ENCODE measurements at regions not wholly inside any gene's neighbourhood (a gene's known extent, or its start where the extent isn't known, plus 50 kb on each side); places are given as distances from the start of the nearest gene placed in this dataset.
"Not testable (repeated sequence)": the region's sequence is repeated elsewhere in the genome, so short reads cannot be mapped to it uniquely, and the experiment has no call there.

DNA sequence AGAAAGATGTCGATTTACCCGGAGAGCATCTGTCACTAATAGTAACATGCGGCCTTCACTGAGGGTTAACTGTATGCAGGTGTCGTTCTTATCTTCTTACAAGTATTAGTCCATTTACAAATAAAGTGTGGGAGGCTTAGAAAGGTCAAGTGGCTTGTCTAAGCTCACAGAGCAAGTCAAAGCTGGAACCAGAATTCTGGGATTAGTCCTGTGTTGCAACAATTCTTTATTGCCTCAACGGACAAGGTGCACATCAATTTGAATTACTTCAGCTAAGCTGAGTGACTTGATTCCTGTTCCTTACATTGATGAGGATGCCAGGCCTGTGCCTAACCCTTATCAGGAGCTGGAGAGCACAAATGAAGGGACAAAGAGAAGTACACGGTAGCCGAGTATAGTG, 1193.6 kb downstream of the UQCRFS1 start:
- no peak for DNase-seq (ENCODE audit: low spot score)

DNA sequence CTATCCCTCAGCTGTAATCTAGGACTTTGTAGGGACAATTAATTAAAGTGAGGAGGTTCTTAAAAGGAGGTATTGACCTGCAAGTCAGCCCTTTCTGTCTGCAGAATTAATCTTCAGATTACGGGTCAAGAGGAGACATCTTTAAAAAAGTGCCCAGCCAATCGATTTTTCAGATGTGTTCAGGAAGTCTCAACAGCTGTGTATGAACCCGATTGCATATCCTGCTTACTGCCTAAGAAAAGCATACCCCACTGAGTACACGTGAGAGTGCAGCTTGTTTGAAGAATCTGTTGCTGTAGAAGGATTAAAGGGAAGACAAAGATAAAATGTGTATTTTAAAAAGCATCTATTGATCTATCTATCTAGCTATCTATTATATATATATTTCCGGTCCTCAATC, 1194.5 kb downstream of the UQCRFS1 start:
- DNase-seq (ENCODE audit: low spot score) = no peak

DNA sequence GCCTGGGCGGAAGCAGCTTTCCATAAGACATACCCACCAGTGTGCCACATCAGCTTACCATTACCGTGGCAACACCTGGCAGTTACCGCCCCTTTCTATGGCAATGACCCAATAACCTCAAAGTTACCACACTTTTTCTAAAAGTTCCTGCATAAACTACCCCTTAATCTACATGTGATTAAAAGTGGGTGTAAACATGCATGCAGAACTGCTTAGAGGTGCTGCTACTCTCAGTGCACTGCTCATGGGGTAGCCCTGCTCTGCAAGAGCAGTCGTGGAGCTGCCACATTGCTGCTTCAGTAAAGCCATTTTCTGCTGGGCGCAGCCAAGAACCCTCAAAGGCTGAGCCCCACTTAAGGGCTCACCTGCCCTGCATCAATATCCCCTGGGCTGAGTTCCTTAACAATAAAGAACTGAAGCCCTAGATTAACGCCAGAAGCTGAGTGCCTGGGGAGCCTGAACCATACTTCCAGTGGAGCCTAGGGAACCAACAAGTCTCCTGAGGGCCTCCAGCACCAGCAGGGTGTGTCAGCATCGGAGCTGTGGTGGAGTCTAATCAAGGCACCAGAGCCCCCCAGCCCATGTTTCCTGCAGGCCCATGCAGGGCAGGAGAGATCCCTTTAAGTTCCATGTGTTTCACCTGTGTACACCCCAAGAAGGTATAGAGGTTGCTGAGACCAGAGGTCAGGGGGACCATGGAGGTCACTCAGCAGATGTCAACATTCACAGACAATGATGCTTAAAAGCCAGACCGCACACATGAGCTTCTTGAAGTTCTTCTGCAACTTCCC, 1198.1 kb downstream of the UQCRFS1 start:
- DNase-seq (ENCODE audit: low spot score) = no peak

DNA sequence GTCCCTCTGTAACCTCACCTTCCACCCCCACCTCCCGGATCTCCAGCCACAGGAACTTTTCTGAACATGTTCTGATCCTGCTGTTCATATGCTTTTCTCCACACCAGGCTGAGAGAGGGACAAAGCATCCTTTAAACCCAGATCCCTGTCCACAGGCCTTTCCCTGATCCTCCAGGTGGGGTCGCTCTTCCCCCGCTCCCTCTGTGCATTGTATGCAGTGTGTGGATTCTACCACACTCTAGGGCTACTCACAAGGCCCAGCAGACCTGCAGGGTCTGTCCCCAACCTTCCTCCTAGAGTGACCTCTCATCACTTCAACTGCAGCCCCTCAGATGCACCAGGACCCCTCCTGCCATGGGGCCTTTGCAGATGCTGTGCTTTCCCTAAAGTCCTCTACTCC, 1200.6 kb downstream of the UQCRFS1 start:
- DNase-seq (ENCODE audit: low spot score) = no peak

DNA sequence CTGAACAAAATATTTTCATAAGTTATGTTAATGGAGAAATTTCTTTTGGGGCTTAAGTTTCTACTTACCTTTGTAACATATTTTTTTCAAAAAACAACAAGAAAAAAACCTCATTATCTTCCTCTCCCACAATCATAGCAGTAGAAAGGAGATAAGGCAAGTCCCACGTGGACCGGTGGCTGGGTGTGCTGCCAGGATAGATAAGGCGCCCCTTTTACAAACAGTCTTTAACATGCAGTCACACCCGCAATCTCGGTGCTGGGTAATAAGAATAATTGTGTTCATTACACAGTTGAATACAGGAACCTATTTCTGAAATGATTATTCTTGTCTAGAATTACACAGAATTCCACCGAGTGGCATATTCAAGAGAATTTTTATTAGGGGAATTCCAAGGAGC, 1202.3 kb downstream of the UQCRFS1 start:
- no peak for DNase-seq (ENCODE audit: low spot score)

DNA sequence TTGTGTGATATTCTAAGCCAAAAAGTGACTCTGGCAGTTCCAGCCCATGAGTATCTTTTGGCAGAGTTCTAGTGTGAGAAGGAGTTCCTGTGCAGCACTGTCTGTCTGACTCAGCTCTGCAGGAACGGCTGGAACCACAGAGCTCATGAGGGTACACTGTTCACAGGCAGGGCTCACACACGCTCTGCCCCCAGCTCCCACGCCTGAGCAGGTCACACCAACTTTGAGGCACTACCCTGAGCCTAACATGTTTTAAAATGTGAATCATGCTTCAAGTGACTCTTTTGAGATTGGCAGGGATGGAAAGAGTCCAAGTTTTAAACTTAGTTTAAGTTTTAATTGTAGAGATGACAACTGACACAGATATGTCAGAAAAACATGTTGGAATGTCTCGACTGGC, 1203.3 kb downstream of the UQCRFS1 start:
- no peak for DNase-seq (ENCODE audit: low spot score)

DNA sequence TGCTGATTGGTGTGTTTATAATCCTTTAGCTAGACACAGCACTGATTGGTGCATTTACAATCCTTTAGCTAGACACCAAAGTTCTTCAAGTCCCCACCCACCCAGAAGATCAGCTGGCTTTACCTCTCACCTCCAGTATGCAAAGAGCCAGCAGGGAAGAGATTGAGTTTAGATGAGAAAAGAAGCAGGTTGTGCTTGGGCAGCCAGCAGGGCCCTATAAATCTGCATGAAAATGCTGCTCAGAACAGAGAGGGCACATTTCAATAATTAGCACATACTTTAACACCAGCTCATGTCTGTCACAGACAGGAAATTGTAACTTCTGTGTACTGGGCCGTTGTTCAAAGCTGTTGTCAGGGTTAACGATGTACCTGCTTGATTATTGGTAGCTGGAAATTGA, 1204.3 kb downstream of the UQCRFS1 start:
- no peak for DNase-seq (ENCODE audit: low spot score)

DNA sequence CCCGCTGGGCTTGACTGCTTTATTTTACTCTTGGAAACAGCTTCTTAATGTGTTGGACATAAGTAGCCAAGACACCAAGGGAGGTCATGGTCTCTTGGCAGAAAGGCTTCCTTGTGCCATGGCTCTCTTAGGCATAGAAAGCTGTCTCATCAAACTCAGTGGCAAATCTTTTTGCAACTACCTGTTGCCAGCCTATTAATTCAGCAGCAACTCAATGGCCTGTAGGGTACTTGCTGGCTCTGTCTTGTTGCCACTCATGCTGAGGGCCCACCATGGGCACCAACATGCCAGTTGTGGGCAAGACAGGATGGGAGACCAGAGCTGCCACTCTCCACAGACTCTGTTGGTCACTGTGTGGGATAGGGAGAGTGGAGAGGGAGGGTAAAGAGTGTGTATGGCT, 1209.4 kb downstream of the UQCRFS1 start:
- no peak for DNase-seq (ENCODE audit: low spot score)

DNA sequence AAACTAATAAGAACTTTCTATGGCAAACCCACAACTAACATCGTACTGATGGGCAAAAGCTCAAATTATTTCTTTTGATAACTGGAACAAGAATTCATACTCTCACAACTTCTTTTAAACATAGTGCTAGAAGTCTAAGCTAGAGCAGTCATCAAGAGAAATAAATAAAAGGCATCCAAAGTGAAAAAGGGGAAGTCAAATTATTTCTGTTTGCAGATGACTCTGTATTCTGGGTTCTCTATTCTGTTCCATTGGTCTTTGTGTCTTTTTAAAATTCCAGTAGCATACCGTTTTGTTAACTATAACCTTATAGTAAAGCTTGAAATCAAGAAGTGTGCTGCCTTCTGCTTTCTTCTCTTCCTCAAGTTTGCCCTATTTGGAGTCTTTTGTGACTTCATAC, 1215.9 kb downstream of the UQCRFS1 start:
- DNase-seq (ENCODE audit: low spot score) = no peak

DNA sequence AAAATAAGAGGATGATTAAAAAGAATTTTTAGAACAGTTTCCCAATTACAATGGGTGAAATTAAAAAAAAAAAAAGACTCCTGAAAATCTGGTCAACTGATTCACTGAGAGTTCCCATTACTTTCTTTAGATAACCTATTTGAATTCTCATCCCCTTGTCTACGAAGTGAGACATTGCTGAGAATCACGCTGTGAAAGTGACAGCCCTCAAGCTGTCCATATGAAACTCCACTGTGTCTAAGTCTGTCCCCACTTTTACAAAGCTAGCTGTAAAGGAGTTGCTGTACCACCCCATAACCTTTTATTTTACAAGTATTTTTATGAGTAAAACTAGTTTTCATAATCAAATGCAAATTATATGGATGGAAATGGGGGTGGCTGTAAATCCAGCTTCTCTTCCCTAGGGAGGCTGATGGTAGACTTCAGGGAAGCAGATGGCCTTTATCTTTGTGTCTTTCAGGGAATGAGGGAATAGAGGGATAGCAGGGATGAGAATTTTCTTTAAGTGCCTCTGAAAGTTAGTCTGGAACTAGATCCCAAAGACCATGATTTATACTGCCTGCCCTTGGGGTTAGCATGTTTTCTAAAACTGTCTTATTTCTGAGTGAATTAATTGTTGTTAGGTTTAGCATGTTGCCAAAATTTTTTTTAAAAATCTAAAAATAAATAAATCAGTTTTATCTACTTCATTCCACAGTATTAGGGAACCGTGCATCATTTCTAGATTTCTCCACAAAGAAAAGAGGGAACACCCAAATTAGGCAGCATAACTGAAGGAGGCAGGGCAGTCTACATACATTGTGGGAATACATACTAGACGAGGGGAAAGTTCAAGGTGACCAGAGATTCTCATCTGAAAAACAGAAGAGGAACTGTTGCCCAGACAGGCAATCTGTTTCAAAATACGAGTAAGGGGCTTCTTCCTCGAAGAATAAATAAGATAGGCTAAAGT, 1219.1 kb downstream of the UQCRFS1 start:
- DNase-seq (ENCODE audit: low spot score) = no peak

DNA sequence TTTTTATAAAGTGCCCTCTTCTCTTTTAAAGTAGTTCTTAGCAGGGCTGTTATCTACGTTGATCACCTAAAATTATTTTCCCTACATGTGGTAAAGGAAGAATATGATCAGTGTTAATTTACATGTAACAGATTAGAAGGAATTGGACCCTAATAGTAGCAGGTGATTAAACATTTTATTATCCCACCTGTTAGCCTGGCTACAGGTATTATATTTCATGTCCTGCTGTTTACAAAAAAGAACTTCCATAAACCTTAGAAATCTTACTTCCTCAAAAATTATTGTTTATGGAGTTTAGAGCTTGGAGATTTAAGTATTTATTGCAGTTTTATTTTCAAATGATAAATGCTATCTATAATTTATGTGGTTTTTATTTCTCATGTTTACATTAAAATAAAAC, 1226.7 kb downstream of the UQCRFS1 start:
- DNase-seq (ENCODE audit: low spot score) = no peak

DNA sequence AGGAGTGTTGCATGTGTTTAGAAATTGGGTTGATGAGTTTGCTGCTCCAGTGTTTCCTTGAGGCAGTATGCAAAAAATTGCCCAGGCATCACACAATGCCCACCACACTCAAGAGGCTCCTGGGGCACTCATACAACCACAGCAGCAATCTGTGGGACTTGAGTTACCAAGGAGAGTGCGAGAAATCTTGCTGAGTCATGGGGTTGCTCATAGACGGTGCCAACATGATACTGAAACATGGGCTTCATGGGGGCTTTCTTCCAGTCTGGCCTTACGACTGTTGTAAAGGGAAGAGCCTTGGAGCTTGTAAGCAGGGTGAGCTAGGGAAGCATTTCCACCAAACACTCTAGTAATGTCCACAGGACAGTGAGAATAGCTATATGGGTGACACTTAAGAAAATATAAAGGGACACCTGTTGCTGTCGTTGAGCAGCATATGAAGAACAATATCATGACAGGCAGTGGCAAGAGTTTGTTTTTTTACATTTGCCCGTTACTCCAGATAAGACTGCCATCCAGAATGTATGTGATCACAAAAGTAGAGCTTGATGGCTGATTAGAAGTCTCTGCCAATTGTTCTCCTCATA, 1237.4 kb downstream of the UQCRFS1 start:
- no peak for DNase-seq (ENCODE audit: low spot score)

DNA sequence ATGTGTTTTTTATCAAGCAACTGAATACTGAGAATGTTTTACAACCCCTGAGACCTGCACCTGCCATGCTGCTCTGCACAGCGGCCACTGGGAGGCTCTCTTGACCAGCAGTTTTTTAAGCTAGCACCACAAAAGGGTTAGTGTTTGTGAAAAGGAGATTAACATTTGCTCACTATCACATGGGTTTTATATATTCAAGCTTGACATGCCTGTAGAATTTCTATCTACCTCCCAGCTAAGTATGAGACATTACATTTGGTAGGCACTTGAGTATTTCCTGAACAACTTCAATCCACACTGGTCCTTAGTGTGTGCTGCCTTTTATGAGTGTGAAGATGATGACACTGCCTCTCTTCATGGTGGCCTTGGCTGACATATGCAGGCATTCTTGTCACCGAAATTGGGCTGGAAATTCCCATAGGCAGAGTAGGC, 1238.9 kb downstream of the UQCRFS1 start:
- DNase-seq (ENCODE audit: low spot score) = peak; percentile 78

DNA sequence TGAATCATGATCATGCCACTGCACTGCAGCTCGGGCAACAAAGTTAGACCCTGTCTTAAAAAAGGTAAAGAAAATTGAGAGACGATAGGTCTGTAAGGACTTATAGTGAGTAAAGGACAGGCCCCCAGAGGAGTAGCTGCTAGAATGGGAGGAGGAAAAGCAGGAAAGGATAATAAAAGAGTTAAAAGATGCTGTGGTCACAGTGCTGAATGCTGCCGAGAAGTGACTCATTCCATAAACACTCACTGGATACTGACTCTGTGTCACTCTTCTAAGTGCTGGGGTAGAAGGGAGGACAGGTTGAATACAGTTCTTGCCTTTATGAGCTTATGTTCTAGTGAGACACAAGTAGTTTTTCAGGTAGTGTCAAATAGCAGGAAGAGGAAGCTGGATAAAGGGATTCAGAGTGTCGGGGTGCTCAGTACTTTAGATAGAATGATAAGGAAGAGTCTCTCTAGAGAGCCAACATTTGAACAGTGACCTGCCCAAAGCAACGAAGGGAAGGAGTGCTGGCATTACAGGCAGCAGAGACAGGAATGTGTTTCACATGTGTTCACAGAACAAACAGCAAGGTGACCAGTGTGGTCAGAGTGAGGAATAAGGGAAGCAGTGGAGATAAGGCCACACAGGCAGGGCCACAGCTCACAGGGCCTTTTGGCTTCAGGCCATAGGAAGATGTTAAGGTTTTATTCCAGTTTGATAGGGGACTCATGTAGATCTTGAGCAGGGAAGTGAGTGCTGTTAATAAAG, 1240.5 kb downstream of the UQCRFS1 start:
- DNase-seq (ENCODE audit: low spot score) = peak; percentile 65

DNA sequence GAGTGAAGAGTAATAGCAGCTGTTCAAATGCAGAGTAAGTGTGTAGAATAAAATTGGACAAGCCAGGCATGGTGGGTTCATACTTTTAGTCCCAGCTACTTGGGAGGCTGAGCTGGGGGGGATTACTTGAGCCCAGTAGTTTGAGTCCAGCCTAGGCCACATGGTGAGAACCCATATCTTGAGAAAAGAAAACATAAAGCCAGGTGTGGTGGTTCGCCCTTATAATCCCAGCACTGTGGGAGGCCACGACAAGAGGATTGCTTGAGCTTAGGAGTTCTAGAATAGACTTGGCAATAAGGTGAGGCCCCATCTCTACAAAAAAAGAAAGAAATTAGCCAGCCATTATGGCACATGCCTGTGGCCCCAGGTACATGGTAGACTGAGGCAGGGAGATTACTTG, 1241.1 kb downstream of the UQCRFS1 start:
- no peak for DNase-seq (ENCODE audit: low spot score)

DNA sequence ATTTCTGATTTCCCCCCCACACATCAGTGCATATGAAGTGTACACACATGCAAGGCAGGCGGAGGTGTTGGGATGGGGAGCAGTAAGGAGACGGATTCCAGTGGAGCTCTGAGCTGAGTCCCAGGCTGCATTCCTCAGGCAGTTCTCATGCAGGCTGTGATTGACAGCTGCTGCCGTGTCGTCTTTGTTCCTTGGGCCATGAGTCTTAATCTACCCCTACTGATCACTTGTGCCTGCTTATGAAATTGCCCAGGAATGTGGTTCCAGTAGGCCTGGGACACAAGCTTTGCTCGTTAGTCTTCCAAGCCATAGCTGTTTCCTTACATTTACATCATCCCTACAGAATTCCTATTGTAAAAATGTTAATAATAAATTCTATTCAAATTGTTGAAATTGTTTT, 1241.9 kb downstream of the UQCRFS1 start:
- no peak for DNase-seq (ENCODE audit: low spot score)

DNA sequence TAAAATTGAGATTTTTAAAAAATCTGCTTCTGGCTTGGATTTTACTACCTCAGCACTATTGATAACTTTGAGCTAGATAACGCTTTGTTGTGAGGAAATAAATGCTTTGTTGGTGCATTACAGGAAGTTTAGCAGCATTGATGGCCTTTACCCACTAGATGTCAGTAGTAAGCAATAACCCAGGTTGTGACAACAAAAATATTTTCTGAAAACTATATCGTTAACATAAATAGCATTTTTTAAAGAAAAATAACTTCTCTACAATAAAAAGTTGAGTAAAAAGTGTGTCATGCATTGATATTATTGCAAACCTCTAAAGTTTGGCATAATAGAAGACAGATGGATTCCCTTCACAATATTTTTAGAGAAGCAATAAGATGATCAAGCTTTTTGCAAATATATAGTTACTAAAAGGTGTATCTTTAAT, 1246.5 kb downstream of the UQCRFS1 start:
- peak; percentile 24 for DNase-seq (ENCODE audit: low spot score)

DNA sequence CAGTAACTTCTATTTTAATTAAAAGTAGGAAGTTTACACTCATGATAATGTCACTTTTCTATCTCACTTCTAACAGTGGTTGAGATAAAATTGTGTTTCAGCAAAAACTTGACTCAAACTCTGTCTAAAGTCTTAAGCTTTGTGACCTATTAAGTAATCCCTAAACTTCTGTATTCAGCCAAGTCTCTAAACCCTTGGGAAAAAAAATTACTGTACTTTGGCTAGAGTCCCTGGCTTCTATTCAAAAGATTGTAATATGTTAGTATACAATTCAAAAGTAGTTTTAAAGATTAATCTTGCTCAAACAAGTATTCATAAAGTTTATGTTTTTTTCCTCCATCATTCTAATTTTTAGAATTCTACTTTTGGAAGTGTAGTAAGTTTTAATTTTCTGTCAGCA, 1248.8 kb downstream of the UQCRFS1 start:
- DNase-seq (ENCODE audit: low spot score) = no peak

DNA sequence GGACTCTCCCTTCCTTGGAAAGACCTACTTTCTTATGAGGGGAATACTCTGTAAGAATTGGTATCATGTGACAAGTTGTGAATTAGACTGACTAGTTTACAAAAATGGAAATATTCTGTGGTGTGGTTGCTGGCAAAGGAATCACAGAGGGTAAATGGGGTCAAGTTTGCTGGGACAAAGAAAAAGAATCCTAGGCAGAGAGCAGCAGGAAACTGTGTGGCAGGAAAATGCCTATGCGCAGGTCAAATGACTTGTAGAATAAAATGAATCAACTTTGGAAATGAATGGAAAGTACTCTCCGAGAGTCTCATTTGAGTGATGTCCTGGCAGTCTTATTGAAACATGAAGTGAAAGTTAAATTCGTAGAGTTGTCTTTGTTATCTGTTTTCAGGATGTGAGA, 1250.7 kb downstream of the UQCRFS1 start:
- DNase-seq (ENCODE audit: low spot score) = peak; percentile 50

DNA sequence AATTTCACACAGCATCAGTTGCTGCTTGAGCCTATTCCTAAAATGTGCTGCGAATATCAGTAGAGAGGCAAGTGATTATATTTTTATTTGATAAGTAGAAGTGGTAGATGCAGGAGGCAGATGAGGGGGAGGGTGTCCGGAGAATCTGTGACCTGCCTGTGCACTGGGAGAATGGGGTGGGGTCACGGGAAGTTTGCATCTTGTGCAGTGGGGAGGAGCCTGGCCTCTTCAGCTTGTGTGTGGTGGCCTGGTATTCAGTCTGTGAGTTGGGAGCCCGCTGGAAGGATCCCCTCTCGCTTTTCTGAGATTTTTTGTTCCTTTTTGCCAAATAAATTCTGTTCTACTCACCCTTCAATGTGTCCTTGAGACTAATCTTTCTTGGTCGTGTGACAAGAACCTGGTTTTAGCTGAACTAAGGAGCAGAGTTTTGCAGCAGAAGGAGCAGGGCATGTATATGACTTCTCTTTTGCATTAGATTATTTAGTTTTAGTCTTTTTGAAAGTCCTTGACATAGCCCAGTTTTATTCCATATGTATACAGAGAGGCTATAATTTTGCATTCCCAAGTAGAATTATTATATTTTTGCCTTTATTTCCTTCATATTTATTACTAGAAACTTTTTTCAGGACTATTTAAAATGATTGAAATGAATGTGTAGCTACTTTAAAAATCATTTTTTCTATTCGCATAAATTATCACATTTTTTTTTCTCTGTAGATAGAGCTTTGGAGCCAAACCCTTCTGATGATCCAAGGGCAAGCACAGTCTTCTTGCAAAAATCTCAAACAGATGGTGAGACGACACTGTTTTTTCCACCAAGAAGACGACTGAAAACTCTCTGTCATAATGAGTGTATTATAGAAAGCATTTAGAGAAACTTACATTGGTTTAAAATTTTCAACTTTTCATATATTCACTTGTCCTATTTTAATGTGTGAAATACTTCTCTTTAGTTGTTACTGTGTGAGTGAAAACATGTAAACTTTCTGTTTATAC, 1257.2 kb downstream of the UQCRFS1 start:
- DNase-seq (ENCODE audit: low spot score) = no peak

DNA sequence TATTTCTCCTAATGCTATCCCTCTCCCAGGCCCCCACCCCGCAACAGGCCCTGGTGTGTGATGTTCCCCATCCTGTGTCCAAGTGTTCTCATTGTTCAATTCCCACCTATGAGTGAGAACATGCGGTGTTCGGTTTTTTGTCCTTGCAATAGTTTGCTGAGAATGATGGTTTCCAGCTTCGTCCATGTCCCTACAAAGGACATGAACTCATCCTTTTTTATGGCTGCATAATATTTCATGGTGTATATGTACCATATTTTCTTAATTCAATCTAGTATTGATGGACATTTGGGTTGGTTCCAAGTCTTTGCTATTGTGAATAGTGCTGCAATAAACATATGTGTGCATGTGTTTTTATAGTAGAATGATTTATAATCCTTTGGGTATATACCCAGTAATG, 1270.3 kb downstream of the UQCRFS1 start:
- not testable (repeated sequence) for DNase-seq (ENCODE audit: low spot score)
